ENCODE measurements at regions not wholly inside any gene's neighbourhood (a gene's known extent, or its start where the extent isn't known, plus 50 kb on each side); places are given as distances from the start of the nearest gene placed in this dataset.

- H3K9me3 ChIP-seq (replicated peaks), result peaks cover 17% of the 10 kb centered on the region
- TF ChIP-seq, protein P1, sequence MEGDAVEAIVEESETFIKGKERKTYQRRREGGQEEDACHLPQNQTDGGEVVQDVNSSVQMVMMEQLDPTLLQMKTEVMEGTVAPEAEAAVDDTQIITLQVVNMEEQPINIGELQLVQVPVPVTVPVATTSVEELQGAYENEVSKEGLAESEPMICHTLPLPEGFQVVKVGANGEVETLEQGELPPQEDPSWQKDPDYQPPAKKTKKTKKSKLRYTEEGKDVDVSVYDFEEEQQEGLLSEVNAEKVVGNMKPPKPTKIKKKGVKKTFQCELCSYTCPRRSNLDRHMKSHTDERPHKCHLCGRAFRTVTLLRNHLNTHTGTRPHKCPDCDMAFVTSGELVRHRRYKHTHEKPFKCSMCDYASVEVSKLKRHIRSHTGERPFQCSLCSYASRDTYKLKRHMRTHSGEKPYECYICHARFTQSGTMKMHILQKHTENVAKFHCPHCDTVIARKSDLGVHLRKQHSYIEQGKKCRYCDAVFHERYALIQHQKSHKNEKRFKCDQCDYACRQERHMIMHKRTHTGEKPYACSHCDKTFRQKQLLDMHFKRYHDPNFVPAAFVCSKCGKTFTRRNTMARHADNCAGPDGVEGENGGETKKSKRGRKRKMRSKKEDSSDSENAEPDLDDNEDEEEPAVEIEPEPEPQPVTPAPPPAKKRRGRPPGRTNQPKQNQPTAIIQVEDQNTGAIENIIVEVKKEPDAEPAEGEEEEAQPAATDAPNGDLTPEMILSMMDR (IDR thresholded peaks at IDR 0.05; ENCODE audit: borderline replicate concordance), result no peak
- intact Hi-C loops (cut with micrococcal nuclease), result no loop called here
- H3K27ac ChIP-seq (replicated peaks), result no peak overlapping the region
- H3K27me3 ChIP-seq (ENCODE audit: low read depth), result no peaks in the 10 kb centered on the region
- H3K36me3 ChIP-seq, result no peaks in the 10 kb centered on the region
- DNase-seq, result no peak
- no peak overlapping the region for H3K4me3 ChIP-seq
- peaks cover 9% of the 10 kb centered on the region for H3K4me1 ChIP-seq
These were observed 283.9 kb upstream of the SPHKAP start for GRCh38 chr2:228465408-228465807.

DNA sequence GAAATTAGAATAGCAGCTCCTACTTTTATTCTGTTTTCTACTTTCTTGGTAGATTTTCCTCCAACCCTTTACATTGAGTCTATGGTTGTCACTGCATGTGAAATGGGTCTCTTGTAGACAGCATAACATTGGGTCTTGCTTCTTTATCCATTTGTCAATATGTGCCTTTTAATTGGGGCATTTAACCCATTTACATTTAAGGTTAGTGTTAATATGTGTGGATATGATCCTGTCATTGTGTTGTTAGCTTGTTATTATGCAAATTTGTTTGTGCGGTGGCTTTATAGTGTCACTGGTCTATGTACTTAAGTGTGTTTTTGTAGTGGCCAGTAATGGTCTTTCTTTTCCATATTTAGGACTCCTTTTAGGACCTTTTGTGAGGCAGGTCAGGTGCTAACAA is 276.9 kb upstream of the SPHKAP start:
- DNase-seq, result no peak
- peaks cover 39% of the 10 kb centered on the region for H3K9me3 ChIP-seq (replicated peaks)
- H3K4me3 ChIP-seq, result no peak overlapping the region
- no peaks in the 10 kb centered on the region for H3K4me1 ChIP-seq
- H3K27me3 ChIP-seq (ENCODE audit: low read depth), result no peaks in the 10 kb centered on the region
- H3K36me3 ChIP-seq, result no peaks in the 10 kb centered on the region
- TF ChIP-seq, protein P1 (IDR thresholded peaks at IDR 0.05; ENCODE audit: borderline replicate concordance), result no peak
- no peak overlapping the region for H3K27ac ChIP-seq (replicated peaks)
- intact Hi-C loops (cut with micrococcal nuclease), result no loop called here

DNA sequence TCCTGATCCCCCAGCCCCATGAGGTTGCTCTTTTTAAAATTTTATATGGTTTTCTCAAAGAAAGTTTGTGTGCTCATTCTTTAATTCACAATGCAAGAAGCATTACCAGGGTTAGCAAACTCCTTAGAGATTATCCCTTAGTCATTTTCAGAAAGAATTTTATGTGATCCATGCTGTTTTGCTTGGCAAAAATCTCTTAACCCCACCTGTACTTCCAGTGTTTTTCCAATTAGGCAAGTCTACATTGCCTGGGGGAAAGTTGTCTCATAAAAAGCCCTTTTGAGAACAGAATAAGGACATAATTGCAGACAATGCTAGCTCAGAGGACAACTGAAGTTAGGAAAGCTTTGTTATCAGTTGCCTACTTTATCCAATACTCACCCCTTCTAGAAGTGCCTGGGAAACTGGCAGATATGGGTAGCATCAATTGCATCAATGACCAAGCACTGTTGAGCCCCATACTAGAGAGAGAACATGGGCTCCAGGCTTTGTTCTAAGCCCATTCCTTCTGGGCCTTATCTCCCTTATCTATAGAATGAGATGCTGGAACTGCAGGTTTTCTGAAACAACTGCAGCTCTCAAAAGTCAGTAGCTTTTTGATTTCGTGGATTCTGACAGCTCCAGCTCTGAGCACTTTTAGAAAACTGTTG is 265.9 kb upstream of the SPHKAP start:
- Histone ChIP-seq H3K4me3 (no peak overlapping the region), H3K27ac (replicated peaks) (no peak overlapping the region), H3K4me1 (no peaks in the 10 kb centered on the region), H3K36me3 (no peaks in the 10 kb centered on the region), H3K27me3 (ENCODE audit: low read depth) (no peaks in the 10 kb centered on the region), H3K9me3 (replicated peaks) (peaks cover 13% of the 10 kb centered on the region)
- no peak for DNase-seq
- TF ChIP-seq, protein P1 (IDR thresholded peaks at IDR 0.05; ENCODE audit: borderline replicate concordance), result no peak
- intact Hi-C loops (cut with micrococcal nuclease), result no loop called here

- H3K27me3 ChIP-seq (ENCODE audit: low read depth), result no peaks in the 10 kb centered on the region
- H3K4me3 ChIP-seq, result no peak overlapping the region
- no peaks in the 10 kb centered on the region for H3K4me1 ChIP-seq
- H3K36me3 ChIP-seq, result no peaks in the 10 kb centered on the region
- H3K9me3 ChIP-seq (replicated peaks), result peaks cover 13% of the 10 kb centered on the region
- no peak overlapping the region for H3K27ac ChIP-seq (replicated peaks)
- TF ChIP-seq, protein P1 (IDR thresholded peaks at IDR 0.05; ENCODE audit: borderline replicate concordance), result no peak
- no peak for DNase-seq
- intact Hi-C loops (cut with micrococcal nuclease), result no loop called here
These were observed 265.2 kb upstream of the SPHKAP start for GRCh38 chr2:228446734-228447133.

DNA sequence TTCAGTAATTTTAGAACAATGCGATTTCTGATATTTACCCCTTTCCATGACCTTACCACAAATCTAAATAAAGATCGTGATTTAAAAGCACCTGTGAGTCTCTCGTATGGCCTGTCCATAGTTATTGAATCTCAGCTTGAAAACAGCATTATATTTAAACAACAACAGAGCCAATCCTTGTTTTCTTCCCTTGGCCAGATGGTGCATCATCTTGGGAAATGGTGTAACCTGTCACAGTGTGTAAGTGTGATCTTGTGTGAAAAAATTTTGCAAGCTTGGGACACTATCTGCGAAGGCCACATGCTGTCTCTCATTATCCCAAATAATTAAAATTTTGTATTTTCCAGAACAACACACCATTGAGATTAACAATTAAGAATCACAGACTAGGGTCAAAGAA is 262.7 kb upstream of the SPHKAP start:
- Histone ChIP-seq H3K36me3 (no peaks in the 10 kb centered on the region), H3K27ac (replicated peaks) (no peak overlapping the region), H3K4me1 (no peaks in the 10 kb centered on the region), H3K9me3 (replicated peaks) (peaks cover 4% of the 10 kb centered on the region), H3K4me3 (no peak overlapping the region), H3K27me3 (ENCODE audit: low read depth) (no peaks in the 10 kb centered on the region)
- TF ChIP-seq, protein P1 (IDR thresholded peaks at IDR 0.05; ENCODE audit: borderline replicate concordance), result no peak
- DNase-seq, result no peak
- intact Hi-C loops (cut with micrococcal nuclease), result no loop called here

Data from left ventricle myocardium inferior (tissue), 1 donor.